ENCODE measurements at regions not wholly inside any gene's neighbourhood (a gene's known extent, or its start where the extent isn't known, plus 50 kb on each side); places are given as distances from the start of the nearest gene placed in this dataset.
"Not testable (repeated sequence)": the region's sequence is repeated elsewhere in the genome, so short reads cannot be mapped to it uniquely, and the experiment has no call there.

DNA sequence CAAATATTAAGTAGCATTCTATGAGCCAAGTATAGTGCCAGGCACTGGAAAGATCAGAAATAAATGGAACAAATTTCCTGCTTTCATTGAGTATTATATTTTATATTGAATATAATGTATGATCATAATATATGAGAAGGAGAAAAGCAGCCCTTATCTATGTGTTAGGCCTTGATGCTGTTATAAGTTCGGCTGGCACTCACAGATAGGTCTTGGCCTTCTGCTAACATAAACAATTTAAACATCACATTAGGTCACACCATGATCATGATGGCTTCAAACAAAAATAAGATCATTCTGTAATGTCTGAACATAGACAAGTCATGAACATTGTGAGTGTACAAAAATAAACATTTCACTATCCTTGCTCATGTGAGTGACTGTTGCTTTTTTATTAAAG is 584.0 kb upstream of the ZNF385D start:
- no peak for DNase-seq

DNA sequence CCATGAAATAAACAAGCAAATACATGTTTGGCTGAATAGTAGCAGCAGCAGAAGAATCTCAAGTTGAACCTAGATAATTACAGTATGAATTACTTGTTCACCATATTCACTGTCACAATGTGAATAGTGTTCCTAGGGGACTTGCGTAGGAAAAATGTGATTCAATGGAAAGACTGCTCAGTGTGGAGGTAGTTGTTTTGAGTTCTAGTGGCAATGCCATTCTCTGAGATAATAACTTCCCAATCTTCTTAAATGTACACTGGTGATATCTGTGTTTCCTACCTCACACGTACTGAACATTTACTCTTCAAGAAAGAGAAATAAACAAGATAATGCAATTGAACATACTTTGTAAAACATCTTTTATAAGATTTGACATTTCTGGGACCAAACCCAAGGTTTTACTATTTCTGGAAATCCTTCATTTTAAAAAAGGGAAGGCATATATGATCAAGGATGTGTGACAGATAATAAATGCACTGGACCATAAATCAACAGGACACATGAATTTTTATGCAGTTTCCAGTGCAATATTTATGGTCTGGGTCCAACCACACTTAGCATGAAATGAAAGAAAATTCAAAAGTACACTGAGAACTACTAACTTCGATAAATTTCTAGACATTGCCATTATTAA is 598.3 kb upstream of the ZNF385D start:
- no peak for DNase-seq

DNA sequence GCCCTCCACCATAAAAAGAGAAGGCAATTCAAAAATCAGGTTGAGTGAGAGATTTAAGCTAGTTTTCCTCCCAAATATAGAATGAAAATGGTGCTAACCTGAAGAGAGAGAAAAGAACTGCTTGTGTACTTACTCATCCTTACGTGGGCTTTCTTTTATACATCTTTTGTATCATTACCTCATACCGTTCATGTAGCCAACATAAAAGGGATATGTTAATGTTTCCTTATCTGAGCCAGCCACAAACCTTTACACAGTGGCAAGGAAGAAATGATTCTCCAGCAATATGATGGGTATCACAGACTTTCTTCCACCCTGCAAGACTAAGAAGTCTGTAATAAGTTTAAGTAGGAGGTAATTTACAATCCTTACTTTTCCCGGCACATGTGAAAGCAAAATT is 600.8 kb upstream of the ZNF385D start:
- DNase-seq = no peak

DNA sequence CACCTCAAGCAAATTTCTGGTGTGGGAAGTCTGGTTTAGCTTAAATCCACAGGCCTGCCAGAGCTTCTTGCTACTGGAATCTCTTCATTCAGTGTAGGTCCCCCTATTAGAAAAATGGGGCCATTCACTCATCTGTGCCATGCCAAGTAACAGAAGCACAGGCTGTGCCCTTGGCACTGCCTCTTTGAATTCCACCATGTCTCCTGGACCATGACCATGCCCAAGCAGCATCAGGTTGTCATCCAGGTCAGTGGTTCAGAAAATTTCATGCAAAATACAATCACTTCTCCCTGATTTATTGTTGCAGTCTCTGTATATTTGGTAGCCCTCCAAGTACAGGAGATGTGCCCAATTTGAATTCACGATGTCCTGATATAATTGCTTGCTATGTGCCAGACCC is 602.1 kb upstream of the ZNF385D start:
- no peak for DNase-seq

DNA sequence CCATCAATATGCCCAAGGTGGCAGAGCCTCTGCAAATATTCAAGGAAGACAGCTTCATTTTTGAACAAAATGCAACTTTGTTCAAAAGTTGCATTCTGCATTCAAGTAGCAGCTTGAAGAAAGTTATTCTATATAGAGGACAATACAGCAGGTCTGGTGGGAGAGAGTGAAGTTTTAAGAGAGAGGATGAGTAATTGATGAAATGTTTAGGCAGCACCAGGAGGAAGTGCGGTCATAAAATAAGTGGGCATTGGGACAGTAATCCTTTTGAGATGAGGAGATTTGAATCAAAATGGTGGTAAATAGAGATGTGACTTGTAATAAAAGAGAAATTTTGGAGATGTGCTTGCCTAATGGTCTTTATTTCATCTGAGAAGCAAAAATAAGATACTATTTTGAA is 607.3 kb upstream of the ZNF385D start:
- no peak for DNase-seq

DNA sequence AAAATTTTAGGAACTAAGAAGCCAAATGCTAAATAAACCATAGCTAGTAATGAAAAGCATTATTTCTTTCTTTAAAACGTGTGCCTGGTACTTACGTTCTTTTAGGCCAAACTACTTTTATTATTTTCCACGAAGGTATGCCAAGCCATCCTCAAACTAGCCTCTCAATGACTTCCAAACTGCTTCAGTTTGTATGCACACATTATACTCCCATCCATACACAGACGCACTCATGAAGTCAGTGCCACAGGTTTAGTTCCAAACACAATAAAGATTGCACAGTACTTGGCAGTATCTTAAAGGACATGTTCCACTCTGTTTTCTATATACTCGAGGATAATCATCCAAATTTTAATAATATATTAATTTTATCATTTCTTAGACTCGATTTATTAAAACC is 609.2 kb upstream of the ZNF385D start:
- DNase-seq = no peak

DNA sequence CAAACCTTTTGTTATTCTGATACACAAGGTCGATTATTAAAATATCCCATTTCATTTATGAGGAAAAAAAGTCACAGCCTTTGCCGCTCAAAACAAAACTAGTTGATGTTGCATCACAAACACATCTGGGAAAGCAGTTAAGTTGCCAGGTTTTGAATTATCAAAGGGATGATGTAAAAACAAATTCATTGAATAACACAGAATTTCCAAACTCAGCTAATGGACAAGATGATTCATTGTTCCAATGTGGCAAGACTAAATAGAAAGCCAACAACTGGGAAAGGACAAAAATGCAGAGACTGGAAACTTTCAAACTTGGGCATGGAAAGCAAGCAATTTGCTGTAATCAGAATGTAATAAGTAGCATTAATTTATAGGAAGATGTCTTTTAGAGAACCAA is 610.0 kb upstream of the ZNF385D start:
- no peak for DNase-seq

DNA sequence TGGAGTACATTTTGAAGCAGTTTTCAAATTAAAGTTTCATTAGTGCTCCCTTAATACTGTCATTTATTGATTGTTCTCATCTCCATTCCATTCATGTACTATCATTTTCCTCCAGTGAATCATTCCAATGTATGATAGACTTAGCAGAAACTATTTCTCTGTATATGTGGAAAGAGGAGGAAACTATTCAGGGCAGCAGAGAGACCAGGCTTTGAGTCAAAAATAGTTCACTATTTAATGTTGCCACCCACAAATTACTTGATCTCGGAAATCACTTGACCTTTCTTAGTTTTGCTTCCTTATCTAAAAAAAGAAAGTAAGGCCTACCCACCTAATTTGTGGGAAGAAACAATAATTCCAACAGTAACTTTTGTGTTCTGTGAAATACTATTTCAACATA is 610.5 kb upstream of the ZNF385D start:
- no peak for DNase-seq

DNA sequence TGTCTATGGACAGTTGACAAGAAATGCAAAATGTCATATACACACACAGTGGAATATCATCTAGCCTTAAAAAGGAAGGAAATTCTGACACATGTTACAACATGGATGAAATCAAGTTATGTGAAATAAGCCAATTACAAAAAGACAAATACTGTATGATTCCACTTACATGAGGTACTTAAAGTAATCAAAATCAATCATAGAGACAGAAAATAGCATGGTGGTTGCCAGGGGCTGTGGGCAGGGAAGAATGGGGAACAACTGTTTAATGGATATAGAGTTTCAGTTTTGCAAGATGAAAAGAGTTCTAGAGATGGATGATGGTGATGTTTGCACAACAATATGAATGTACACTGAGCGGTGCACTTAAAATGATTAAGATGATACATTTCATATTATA is 613.8 kb upstream of the ZNF385D start:
- DNase-seq = no peak

DNA sequence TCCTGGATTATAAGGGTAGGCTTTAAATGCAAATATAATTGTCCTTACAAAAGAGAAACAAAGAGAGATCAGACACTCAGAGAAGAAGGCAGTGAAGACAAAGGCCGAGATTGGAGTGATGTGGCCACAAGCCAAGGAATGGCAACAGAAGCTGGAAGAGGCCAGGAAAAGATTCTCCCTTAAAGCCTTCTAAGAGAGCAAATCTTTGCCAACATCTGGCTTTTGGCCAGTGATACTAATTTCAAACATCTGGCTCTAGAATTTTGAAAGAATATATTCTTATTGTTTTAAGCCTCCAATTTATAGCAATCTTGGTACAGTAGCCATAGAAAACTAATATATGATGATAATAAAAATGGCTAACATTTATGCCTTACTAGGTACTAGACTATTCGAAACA is 615.8 kb upstream of the ZNF385D start:
- DNase-seq = no peak

DNA sequence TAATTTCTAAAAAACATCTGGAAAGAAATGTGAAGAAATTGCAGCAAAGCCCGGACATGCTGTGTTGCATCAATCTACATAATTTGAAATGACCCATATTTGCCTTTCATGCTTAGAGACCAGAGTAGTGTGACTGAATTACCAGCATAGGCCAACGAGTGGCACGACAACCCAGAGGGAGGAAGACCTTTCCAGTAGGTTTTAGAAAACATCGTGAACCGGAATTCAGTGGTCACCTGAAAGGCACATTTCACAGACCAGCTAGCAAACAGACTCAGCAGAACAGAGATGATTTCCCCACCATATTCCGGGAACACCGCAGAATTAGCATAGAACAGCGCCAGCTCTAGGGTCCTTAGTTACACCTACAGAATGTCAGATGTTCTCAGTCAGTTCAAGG is 620.0 kb upstream of the ZNF385D start:
- DNase-seq = no peak

DNA sequence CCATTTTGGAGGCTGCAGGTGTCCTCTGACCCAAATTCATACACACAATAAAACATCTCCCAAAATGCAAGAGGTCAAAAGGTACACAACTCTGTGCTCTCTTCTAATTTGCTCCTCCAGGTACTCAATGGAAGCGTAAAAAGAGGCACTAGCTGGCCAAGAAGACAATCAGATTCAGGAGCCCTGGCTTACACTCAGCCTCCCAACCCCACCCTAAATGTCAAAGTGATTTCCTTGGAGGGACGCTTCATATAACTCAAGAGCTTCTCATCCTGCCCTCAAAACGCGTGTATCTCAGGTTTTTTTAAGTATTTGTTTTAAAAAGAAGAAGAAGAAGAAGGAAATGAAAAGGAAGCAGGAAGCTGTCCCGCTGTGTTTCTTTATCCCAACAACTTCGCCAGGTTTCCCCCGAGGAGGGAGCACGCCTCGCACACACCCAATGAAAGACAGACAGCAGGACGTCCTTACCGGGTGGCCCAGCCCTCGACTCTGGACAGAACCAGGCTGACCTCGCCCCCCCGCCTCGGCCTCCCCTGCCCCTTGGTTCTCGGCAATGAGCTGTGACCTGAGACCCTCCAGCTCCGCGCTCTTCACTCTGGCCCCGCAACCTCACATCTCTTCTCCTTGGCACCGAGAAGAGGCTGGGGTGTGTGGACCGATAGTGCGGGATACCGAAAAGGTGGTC is 620.7 kb upstream of the ZNF385D start:
- no peak for DNase-seq

DNA sequence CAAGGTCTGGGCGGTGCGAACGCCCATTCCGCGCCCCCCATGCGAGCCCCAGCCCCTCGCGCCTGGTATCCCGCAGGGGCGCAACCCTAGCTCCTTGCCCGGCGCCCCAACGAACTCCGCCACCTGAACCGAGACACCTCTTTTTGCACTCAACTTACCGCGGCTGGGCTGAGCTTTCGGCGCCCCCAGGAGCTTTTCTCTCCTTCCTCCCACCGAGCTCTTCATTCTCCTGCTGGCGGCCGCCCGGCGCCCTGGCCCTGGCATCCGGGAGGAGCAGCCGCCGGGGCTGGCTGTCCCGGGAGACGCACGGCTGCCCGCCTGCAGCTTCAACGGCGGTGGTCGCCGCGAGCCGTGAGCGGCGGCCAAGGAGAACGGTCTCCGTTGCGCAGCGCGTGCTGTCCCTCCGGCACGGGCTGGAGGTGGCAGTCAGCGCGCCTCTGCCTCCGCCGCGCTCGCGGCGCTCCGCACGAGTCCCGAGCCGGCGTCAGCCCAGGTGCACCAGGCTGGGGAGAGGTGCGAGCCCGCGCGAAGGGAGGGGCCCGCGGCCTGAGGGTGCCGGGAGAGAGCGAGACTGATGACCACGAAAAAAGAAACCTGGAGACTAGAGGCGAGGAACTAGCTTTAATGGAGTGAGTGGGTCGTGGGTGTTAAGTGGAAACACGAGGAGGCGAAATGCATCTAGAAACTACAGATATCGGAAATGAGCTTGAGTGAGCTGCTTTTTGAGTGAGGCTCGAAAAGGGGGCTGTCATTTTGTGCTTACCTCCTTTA is 621.5 kb upstream of the ZNF385D start:
- no peak for DNase-seq

DNA sequence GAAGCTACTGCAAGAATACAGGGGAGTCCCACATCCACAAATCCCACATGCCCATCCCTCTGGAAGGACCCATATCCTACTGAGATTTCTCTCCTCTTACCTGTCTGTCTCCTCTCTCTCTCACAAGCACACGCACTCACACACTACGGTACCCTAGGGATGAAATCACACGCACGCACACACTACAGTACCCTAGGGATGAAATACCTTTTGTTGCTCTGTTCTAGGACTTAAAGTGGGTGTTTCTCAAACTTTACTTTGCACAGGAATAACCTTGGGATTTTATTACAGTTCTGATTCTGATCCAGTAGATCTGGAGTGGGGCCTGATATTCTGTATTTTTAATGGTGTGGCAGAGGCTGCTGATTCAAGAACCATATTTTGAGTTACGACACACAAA is 622.2 kb upstream of the ZNF385D start:
- no peak for DNase-seq

DNA sequence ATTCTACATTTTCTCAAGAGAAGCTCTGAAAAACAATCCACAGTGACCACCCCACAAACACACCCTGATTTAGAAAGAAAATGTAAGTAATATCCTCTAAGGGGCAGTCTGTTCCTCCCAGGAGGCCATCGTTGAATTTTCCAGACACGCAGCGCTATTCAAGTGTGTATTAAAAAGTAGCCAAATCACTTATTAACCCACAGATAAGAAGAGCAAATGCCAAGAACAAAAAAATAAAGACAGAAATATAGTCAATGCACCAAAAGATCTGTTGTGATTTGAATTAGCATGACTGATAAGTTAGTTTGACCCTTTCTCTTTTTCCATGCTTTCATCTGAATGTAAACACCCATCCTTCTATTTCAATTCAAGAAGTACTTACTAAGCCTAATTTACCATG is 622.8 kb upstream of the ZNF385D start:
- DNase-seq = no peak

DNA sequence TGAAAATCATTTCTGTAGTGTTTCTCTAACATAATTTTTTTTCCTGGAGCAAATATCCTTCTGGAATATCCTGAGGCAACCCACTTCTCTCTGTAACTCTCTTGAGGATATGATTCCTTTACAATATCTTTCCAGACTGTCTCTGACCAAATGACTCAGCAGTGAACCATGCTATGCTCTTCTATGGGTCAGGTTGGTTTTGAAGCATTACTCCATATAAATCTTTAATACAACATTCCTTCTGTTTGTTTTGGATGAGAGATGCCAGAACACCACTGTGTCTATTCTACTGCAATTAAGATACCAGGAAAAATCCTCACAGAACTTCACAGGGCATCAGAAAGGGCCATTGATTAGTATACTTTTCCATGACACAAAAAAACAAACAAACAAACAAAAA is 626.4 kb upstream of the ZNF385D start:
- no peak for DNase-seq

DNA sequence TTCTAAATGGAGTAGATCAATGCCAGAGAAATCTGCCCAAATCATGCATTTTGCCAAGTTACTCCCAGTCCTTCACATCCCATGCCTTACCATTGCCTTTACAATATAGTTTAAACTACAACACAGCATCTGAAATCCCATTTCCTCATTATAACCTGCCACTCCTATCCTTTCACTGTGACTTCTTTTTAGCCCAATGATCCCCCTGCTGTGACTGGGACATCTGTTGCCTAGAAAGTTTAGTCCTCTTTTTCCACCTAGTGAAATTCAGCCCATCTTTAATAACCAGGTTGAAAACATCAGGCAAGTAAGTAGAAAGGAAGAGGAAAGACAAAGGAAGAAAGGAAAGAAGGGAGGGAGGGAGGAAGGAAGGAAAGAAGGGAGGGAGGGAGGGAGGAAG is 627.9 kb upstream of the ZNF385D start:
- DNase-seq = no peak

DNA sequence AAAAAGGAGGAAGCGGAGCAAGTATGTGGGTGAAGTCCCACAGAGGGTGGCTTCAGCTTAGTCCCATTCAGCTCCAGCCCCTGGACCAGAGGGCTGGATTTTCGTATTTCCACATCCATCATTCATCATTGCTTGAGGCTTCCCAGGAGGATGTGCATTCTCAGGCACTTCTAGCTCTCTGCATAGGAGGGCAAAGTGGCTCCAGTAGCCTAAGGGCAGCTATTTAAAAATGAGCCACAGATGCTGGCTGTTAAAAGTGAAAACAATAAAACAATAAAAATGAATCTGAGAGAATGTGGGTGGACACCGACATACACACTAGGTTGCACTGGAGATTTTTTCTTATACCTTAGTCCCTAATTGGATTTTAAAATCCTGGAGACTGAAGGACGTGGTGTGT is 629.2 kb upstream of the ZNF385D start:
- no peak for DNase-seq

DNA sequence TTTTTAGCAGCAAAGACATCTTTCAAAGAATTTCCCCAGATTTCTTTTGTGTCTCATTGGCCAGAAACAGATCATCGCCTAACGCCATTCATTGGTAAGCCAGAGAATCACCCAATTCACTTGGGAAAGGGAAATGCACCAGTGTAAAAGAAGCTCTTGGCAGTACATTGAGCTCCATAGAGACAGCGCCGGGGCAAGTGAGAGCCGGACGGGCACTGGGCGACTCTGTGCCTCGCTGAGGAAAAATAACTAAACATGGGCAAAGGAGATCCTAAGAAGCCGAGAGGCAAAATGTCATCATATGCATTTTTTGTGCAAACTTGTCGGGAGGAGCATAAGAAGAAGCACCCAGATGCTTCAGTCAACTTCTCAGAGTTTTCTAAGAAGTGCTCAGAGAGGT is 630.6 kb upstream of the ZNF385D start:
- DNase-seq = not testable (repeated sequence)

DNA sequence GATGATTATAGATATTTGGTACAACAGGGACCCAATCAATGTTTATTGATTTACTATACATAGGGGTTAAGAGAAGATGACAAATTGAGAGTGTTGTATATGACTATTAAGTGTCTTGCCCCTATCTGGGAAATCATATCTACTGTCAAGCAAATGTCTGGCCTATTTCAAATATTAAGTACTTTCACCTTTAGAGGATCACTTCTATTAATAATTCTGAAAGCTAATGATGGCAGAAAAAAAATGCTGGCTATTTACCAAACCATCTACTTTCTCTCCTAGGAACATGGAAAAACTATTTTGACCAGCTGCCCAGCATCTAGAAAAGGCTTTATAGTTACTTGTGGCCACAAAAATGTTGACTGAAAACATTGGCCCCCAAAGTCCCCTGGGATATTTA is 632.3 kb upstream of the ZNF385D start:
- DNase-seq = no peak

DNA sequence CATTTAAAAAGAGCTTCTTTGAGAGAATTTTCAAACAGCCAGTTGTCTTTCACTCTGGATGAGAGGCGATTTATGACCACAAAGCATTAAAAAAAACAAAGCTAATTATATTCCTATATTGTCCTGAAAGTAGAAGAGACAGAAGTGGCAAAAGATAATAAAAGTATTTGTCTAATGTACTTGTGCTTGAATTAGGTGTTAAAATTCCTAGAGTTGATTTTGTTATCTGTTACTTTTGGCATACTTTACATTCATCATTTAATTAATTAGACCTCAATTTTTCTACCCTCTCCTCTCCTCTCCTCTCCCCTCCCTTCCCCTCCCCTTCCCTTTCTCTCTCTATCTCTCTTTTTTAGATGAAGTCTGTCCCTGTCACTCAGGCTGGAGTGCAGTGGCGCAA is 635.1 kb upstream of the ZNF385D start:
- no peak for DNase-seq

DNA sequence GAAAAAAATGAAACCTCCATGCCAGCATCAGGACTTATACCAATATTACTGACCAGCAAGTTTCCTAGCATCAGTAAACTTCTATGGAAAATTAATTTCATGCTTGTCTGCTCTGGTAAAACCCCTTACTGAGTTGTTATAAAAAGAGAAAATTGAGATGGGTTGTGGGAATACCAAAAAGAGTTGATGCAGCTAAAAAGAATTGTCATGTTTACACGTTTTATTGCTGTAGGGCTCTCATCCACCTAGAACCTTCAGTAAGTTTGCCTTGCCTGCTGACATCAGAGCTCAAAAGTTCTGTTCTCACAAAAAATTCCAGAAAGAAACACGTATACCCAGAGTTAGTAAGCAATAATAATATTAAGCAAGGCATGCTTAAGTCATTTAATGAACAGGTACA is 641.3 kb upstream of the ZNF385D start:
- no peak for DNase-seq

DNA sequence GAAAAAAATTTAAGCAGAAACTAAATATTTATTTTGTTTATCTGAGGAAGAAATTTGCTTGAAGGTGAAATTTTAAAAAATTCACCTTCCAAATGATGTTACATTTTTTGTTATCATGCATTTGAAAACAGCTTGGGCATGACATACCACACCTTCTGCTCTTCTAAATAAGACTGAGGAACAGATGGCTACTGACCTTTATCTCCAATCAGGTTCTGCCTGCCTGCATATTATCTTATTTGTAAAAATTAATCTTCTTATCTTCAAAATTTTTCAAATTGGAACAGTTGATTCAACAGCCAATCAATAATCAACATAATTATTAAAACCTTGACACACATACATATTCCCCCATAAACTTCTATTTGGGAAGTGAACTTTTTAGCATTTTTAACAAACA is 641.8 kb upstream of the ZNF385D start:
- no peak for DNase-seq

DNA sequence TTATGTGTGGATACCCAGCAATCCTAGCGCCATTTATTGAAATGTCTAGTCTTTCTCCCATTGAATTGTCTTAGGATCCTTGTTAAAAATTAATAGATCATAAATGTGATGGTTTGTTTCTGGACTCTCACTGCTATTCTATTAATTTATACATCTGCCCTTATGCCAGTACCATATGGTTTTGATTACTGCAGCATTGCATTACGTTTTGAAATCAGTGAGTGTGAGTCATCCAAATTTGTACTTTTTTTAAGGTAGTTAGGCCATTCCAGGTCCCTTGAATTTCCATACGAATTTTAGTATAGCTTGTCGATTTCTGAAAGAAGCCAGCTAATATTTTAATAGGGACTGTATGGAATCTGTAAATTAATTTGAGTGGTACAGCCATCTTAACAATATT is 648.6 kb upstream of the ZNF385D start:
- DNase-seq = no peak

DNA sequence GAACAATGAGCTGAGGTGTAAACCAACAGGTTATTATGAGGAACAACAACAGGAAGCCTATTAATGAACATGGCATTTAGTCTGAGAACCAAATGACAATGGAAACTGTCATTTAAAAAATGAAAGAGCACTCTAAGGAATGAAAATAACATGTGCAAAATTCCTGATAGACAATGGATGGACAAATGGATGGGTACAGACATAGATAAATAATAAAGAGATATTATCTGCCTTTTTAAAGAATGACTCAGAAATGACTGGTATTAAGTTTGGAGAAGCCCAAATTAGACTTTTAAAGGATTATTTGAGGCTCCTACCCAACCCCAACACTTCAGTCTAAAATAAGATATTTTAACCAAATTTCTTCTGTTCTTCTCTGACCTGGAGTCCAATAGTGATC is 650.5 kb upstream of the ZNF385D start:
- DNase-seq = no peak
